MM.1S (cell line): ENCODE measurements at regions not wholly inside any gene's neighbourhood (a gene's known extent, or its start where the extent isn't known, plus 50 kb on each side); places are given as distances from the start of the nearest gene placed in this dataset.

Source experiments
- CTCF ChIP-seq: fragments of 300-600 bp; sonication (generic); IDR thresholded peaks from 2 replicates; pipeline ENCODE4 v1.5.1; 2016; ENCODE audit warnings: antibody characterized with exemption, low read length, mixed read lengths
- EZH2 ChIP-seq: fragments of 300-600 bp; sonication (generic); optimal IDR thresholded peaks from 2 replicates; pipeline ENCODE3; 2017; ENCODE audit warnings: low read depth, mild to moderate bottlenecking, antibody characterized with exemption, low read length, mixed read lengths
- EZH2phosphoT487 ChIP-seq: fragments of 300-600 bp; sonication (generic); IDR thresholded peaks from 2 replicates; pipeline ENCODE4 v1.6.1; 2018; ENCODE audit warnings: antibody characterized with exemption, low read length

DNA sequence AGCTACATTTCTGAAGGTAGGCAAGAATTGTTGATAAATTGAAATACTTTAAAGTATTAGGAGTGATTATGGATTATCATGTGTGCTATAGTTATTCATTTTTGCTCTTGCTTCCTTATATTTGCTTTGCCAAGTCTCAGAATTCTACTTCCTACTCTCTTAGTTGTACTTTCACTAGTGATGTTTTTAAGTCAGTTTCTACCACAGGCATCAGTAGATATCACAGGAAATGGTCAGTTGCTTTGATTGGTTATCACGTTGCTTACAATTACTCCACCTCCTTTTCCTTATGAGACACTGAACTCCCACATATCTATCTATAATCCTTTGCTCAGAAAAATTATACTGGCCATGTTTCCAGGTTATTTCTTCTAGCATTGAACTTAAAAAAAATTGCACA is 472.8 kb downstream of the DMRTA1 start:
- TF ChIP-seq CTCF (no peak), EZH2 (no peak), EZH2phosphoT487 (no peak)
